T-helper 1 cell treated with Interleukin-12 subunit alpha and Interleukin-12 subunit beta and Interleukin-4 antibody, amounts not matched to agents 30 ng/mL and 1 ng/mL, for 36 hours (primary cell): ENCODE measurements at regions not wholly inside any gene's neighbourhood (a gene's known extent, or its start where the extent isn't known, plus 50 kb on each side); places are given as distances from the start of the nearest gene placed in this dataset.
"Not testable (repeated sequence)": the region's sequence is repeated elsewhere in the genome, so short reads cannot be mapped to it uniquely, and the experiment has no call there.

Experiments used
- intact Hi-C: fragments of 100-400 bp; cut with micrococcal nuclease; formaldehyde crosslinking; loops from one replicate; pipeline ENCODE4 v1.15.1; 2024

DNA sequence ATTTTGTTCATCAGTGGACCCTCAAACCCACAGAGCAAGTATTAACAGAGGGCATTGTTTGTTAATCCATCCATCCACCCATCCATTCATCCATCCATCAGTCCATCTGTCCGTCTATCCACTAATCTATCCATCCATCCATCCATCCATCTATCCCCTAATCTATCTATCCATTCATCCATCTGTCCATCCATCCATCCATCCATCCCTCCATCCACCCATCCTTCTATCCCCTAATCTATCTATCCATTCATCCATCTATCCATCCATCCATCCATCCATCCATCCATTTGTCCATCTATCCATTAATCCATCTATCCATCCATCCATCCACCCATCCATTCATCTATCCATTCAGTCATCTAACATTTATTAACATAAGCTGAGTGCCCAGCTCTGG, 307.3 kb downstream of the MIAT start:
- intact Hi-C loops: no loop called here

DNA sequence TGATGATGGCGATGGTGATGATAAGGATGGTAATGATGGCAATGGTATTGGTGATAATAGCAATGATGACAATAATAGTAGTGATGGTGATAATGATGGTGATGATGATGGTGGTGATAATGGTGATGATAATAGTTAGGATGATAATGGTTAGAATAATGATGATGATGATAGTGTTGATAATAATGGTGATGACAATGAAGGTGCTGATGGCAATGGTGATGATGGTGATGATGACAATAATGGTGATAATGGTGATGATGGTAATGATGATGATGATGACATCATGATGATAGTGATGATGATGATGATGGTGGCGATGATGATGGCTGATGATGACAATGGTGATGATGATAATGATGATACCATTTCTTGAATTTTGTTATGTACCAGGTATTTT, 309.9 kb downstream of the MIAT start:
- intact Hi-C loops: no loop called here

DNA sequence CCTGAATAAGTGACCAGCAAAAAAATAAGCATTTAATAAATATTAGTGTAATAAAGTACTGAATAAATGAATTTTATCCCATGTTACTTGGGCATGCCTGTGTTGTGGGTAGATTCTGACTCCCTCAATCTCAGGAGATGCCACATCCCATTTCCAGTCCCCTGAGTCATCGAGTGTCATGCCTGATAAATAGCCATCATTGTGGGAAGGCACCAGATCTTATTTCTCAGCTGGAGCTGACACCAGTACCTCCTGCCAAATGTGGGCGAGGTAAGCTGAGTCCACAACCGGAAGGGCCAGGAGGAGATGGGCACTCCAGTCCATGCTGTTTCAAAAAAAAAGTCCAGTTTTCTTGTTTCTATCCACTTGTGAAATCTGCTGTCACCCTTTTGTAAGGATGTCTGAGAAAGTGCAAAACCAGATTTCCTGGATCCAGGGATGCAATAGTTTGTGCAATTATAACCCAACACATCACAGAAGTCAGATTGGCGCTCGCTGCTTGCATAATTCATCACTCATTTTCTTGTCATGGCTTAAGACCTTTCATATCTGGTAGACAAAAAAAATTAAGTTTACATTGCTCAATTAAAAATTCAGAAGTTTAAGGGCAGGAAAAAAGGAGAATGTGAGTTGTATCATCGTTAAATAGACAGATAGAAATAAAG, 311.6 kb downstream of the MIAT start:
- intact Hi-C loops: no loop called here

DNA sequence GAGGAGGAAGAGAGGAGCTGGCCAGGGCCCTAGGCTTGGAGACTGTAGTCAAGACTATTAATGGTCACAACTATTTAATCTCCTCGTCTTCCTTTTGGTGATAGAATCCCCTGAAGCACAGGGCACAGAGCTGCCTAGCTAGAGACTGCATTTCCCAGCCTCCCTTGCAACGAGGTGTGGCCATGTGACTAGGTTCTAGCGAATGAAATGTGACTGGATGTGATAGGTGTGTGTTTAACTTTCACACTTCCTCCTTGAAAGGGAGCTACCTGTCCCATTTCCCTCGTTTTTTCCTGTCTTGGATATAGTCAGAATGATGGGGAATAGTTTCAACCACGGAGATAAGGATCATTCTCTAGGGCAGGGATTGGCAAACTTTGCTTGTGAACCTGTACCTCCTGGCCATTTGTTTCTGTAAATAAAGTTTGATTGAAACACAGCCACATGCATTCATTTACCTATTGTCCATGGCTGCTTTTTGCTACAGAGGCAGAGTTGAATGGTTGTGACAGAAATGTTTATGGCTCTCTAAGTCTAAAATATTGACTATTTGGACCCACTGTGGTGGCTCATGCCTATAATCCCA, 313.5 kb downstream of the MIAT start:
- intact Hi-C loops: no loop called here

DNA sequence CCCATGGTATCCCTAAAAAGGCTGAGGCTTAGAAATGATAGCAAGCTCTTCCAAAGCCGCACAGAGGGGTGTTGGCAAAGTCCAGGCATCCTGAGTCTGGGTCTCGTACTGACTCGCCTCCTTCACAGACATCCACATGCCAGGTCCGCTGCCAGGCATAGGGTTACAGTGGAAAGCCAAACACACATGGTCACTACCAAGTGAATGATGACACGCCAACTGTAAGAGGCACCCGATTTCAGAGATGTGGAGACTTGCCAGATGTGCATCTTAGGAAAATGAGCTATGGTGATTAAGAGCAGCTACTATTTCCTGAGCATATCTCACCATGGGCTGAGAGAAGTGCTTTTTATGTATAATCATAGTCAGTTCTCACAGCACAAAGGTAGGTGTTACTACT, 314.9 kb downstream of the MIAT start:
- intact Hi-C loops: no loop called here

DNA sequence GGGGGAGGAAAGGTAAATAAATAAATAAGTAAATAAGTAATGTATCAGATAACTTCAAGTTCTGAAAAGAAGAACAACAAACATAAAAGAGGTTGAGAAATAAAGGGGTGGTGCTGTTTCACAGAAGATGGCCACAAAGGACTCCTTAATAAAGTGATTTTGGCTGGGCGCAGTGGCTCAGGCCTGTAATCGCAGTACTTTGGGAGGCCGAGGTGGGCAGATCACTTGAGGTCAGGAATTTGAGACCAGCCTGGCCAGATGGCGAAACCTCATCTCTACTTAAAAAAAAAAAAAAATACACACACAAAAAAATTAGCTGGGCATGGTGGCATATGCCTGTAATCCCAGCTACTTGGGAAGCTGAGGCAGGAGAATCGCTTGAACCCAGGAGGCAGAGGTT, 315.5 kb downstream of the MIAT start:
- intact Hi-C loops: not testable (repeated sequence)

DNA sequence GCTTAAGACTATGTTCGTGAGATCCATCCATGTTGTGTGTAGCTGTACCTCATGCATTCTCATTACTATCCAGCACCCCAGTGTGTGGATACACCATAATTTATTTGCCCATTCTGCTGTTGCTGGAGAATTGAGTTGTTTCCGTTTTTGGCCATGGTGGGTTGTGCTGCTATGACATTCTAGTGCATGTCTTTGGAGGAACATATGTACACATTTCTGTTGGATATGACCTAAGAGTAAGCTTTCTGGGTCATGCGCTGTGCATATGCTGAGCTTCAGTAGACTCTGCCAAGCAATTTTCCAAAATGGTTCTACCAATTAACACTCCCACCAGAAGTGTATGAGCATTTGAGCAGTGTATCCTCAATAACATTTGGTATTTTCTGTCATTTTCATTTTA, 316.6 kb downstream of the MIAT start:
- intact Hi-C loops: no loop called here

DNA sequence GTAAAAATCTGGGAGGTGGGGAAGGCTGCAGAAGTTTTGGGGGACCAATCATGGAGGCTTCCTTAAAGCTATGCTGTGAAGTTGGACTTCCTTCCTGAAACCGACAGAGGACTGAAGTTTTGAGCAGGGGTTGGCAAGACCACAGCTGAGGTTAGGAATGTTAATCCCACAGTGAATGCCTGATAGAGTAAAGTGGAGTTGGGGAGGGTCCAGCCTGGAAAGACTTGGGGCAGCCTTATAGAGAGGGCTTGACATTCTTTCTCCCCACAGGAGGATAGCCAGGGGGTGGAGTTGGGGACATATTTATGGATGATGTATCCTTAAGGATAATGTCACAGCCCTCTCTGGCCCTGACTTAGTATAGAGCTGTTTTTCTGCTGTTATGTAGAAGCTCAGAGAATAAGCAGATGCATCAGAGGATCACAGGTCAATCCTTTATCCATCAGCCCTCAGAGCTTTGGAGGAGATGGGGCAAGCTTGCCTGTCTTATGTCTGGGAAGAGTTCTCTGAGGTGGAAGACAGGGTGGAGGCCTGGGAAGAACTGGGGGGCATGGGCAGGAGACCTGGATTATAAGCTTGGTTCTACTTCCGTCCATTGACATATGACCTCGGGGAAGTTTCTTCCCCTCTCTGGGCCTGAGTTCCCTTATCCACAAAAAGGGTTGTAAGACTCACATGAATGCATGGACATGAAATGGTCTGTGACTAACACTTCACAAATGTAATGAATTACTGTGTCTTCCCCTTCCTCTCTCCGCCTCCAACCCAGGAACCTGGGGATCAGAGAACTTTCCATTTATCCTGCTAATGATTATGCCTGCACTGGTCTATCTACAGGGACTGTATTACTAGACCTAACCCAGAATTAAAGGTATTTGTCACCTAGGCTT, 317.8 kb downstream of the MIAT start:
- intact Hi-C loops: no loop called here

DNA sequence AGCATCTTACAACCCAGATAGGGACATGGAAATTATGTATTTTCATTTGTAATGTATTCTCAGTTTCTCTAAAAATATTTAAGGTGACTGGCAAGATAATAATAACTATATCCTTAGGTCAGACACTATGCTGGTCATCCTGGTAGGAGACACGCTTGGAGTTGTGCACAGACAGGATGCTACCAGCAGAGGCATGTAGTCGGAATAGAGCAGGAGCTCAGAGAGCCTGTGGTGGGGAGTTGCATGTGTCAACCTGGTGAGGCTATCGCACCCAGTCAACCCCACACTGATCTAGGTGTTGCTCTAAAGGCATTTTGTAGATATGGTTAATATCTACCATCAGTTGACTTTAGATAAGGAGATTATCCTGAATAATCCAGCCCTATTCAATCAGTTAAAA, 318.5 kb downstream of the MIAT start:
- intact Hi-C loops: no loop called here

DNA sequence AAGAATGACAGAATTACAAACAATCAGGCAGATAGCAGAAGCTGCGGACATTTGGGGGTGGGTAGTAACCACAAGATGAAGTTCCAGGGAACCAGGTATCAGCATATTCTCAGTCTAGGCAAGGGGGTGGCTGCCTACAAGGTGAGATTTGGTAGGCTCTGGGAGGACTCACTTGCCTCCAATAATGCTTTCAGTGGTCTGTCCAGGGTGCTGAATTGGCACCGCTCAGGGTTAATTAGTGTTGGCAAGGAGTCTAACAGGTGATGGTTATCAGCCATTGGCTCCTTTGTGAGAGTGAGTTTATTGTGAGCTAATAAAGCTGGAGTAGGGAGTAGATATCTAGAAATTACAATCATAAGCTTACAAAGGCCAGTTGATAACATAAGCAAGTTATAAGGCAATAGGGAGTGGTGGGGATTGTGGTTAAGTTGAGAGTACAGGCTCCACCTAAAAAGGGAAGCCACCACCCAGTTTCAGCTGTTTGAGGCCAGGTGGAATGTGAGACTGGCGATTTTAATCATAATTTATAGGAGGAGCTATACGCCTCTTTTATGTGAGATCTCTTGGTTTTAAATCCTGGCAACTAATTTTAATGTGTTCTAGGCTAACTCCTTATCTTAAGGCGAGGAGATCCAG, 320.5 kb downstream of the MIAT start:
- intact Hi-C loops: no loop called here

DNA sequence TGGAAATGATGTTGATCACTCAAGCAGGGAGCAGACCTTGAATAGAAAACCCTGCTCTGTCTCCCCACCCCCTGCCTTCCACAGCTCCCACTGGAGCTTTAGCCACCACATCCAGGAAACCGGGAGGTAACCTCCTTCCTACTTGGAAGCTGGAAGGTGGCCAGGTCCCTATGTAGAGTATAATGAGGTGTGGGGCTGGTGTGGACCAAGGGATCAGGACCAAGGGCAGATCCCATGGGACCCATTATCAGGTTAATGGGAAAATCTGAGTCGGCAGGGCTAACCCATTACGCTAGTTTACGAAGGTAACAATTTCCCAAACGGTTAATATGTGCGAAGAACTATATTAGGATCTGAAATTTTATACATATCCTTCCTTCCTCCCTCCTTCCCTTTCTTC, 321.9 kb downstream of the MIAT start:
- intact Hi-C loops: no loop called here

DNA sequence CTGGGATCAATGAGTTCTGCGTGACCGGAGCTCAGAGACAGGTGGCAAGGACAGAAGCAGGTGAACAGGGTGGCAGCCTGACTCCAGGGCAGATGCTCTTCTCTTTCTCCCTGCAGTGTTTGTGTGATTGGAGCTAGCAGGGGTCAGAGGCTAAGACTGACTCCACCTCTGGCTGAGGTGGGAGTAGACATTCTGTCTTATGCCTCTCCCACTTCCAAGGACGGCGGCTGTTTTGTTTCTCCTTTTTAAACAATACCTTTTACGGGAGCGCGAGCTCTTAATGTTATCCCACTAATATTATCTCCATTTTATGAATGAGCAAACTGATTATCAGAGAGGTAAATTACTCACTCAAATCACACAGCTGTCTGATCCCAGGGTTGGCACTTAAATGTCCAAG, 323.7 kb downstream of the MIAT start:
- intact Hi-C loops: no loop called here

DNA sequence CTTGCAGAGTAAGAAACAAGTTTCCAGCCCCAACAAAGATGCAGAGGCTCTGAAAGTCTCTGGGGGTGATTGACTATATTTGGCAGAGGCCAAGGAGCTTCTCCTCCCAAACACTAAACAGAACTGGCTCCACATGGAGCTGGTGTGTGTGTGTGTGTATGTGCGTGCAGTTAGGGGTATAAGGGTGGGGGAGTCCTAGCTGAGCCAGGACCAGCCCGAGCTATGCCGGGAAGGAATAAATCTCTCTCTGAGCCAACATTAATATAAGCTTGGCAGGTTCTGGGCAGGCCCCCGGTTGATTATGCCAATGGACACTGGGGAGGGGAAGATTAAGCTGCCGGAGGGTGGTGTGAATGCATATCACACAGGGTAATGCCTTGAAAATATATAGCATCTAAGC, 324.2 kb downstream of the MIAT start:
- intact Hi-C loops: no loop called here

DNA sequence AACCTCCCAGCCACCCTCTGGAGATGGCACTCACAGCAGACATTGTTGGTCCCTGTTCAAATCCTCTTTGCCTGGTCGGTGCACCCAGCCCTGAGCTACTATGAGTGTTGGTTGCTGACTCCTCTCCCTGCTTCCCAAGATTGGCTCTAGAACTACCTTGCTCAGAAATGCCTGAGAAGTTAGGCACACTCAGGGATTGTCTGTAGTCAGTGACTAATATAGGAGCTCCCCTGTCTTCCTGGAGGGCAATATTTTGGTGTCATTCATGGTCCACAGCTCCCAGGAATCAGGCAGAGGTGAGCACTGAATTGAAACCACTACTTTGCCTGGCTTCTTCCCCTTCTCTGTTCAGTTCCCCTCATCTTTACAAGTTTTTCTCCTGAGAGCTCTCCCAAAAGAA, 325.9 kb downstream of the MIAT start:
- intact Hi-C loops: no loop called here

DNA sequence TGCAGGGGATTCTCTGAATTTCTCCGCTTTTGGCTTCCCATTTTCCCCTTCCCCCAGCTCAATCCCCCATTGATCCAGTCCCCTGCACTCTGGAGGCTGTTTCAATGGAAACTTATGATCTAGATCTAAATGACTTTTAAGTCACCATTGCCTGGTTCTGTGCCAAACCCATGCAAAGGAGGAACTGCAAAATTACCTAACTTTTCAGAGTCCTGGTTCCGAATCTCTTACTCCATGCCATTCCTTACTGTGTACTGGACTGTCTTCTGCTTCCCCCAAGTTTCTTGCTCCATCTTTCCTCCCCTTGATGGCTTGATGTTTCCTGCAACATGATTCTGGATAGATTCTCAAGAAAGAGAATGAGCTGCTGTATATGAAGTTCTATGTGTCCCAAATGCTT, 327.8 kb downstream of the MIAT start:
- intact Hi-C loops: no loop called here

DNA sequence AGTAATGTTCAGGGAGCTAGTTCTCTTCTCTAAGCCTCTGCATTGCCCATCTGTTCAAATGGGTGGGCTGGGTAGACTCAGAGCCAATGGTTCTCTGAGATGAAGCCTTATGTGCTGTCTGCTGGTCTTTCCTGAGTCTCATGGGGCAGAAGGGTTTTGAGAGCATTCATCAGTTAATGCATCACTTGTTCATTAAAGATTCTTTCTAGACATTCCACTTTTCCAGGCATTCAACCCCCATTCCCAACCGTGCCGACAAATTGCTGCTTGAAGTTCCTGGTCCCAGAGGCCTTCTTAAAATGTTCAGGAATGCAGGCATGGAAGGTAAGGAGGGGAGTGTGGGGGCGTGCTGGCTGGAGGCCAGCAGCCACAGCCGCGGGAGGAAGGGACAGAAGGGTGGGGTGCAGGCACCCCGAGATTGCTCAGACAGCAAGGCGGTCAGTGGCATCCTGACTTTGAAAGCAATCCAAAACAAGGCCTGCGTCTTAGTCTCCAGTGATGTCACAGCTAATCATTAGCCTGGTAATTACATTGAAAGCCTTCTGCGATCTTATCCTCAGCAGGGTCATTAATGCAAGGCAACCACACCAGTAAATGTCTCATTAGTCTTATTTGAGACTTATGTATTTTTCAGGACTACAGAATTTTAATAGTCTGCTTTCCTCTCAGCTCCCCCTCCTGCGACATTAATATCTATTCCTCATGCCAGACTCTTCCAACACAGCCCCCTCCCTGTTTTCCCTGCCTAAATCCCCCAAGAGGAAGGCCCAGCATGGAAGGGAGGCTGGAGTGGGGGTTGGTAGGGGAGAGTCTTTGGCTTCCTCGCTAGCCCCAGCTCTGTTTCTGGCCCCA, 328.8 kb downstream of the MIAT start:
- intact Hi-C loops: no loop called here

DNA sequence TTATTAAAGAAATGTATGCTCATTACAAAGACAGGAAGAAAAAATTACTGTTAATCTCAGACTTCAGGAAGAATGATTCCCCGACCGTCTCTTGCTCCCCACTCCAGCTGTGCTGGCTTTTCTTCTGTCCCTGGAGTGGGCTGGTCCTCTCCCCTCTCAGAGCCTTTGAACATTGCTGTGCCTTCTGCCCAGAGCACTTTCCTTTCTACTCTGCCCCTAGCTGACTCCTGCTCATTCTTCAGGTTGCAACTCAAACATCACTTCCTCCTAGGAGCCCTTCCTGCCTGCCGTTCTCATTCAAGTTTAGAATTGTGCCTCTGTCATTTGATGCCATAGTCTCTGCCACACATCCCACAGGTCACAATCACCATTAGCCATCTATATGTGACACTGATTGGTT, 329.5 kb downstream of the MIAT start:
- intact Hi-C loops: no loop called here

DNA sequence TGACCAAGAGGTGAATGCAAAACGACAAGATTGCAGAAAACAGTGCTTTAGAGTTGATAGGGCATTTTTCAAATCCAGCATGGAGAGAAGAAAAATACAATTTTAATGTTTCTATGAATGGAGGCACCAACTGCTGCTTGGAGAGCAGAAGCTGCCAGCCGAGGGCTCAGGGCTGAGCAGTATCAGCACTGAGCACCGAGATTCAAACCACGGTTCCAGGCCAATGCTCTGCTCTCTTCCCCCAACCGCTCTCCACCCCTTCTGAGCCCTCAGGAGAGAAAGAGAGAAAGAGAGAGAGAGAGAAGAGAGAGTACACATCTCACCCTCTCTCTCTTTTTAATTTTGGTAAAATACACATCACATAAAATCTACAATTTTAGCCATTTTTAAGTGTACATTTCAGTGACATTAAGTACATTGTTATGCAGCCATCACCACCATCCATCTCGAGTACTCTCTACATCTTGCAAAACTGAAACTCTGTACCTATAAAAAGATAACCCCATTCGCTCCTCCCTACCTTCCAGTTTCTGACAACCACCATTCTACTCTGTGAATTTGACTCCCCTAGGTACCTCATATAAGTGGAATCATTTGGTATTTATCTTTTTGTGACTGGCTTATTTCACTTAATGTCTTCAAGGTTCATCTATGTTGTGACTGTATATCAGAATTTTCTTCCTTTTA, 333.3 kb downstream of the MIAT start:
- intact Hi-C loops: no loop called here

DNA sequence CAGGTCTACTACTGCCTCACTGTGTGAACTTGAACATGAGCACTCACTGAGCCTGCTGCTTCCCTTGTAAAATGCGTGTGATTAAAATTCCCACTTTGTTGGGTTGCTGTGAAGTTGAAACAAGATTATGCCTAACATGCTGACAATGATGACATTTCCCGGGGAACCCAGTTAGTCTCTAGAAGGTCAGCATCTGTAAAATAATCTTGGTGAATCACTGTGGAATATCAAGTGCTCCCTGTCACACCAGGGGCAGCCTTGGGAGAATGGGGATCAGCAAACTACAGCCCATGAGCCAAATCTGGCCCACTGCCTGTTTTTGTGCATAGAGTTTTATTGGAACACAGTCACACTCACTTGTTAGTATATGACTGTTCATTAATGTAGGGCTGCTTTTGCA, 335.2 kb downstream of the MIAT start:
- intact Hi-C loops: no loop called here

DNA sequence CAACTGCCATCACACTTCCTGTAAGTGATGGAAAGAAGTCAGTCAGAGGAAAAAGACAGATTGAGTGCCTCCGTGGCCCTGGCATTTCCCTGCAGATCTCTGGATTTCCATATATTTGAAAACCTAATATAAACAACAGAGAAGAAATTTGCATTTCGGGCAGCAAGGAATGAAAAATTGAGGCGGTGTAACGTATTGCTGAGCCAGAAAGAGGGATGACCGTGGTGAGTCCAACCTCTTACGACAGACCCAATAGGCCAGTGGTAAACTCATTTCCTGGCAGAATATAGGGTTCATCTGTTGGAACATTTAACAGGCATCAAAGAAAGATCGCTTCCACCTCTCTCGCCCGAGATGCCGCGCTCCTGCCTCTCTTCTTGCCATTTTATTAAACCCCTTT, 336.5 kb downstream of the MIAT start:
- intact Hi-C loops: no loop called here

DNA sequence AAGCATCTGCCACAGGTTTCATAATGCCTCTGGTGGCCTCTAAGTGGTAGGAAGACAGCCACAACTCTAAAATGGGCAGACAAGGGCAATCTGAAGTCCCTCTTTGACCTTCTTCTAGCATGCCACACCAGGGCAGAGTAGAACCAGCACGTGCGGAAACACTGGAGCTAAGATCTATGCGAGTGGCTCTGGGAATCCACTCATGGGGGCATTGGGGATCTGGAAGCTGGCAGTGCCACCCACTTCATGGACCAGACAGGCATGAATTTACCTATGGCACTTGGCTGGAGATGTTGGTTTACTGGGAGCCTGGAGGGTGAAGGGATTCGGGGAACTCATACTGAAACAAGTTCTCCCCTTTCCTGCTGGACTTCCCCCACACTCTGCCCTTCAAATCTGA, 337.4 kb downstream of the MIAT start:
- intact Hi-C loops: no loop called here
